Type B pancreatic cell (in vitro differentiated cells): ENCODE measurements at regions not wholly inside any gene's neighbourhood (a gene's known extent, or its start where the extent isn't known, plus 50 kb on each side); places are given as distances from the start of the nearest gene placed in this dataset.
"Not testable (repeated sequence)": the region's sequence is repeated elsewhere in the genome, so short reads cannot be mapped to it uniquely, and the experiment has no call there.

Experiments used
- DNase-seq: peaks from one replicate; pipeline ENCODE4 v3.0.0; 2021; ENCODE audit warnings: mixed read lengths; ENCODE audit not compliant: unreplicated experiment; ENCODE audit errors: extremely low spot score
- H3K27ac Mint-ChIP-seq: 2 replicates; pipeline ENCODE4 v1.8.0; 2021; ENCODE audit warnings: mild to moderate bottlenecking, mixed read lengths
- H3K27me3 Mint-ChIP-seq: 2 replicates; pipeline ENCODE4 v1.8.0; 2021; ENCODE audit warnings: mixed read lengths
- H3K36me3 Mint-ChIP-seq: 2 replicates; pipeline ENCODE4 v1.8.0; 2021; ENCODE audit warnings: mixed read lengths
- H3K4me1 Mint-ChIP-seq: one replicate; pipeline ENCODE4 v1.8.0; 2021; ENCODE audit warnings: mixed read lengths; ENCODE audit not compliant: unreplicated experiment
- H3K4me3 Mint-ChIP-seq: 2 replicates; pipeline ENCODE4 v1.8.0; 2021; ENCODE audit warnings: mild to moderate bottlenecking, mixed read lengths
- H3K9me3 Mint-ChIP-seq: 2 replicates; pipeline ENCODE4 v1.8.0; 2021; ENCODE audit warnings: mixed read lengths
- CTCF ChIP-seq: fragments of 200-600 bp; sonication (generic); conservative IDR thresholded peaks from 2 replicates; pipeline ENCODE4 v1.5.0; 2021; ENCODE audit warnings: antibody characterized with exemption, mild to moderate bottlenecking

- Mint-ChIP-seq H3K9me3 (no peaks in the 10 kb centered on the region), H3K4me1 (no peaks in the 10 kb centered on the region), H3K4me3 (no peak overlapping the region), H3K27ac (no peak overlapping the region), H3K27me3 (no peaks in the 10 kb centered on the region), H3K36me3 (no peaks in the 10 kb centered on the region)
- TF ChIP-seq CTCF: no peak
- no peak for DNase-seq
These were observed 1519.6 kb downstream of the REEP3 start for GRCh38 chr10:65040796-65041195.

- no peak for TF ChIP-seq CTCF
- no peaks in the 10 kb centered on the region for H3K4me1 Mint-ChIP-seq
- no peak overlapping the region for H3K4me3 Mint-ChIP-seq
- DNase-seq: no peak
- H3K36me3 Mint-ChIP-seq: no peaks in the 10 kb centered on the region
- H3K9me3 Mint-ChIP-seq: no peaks in the 10 kb centered on the region
- H3K27me3 Mint-ChIP-seq: no peaks in the 10 kb centered on the region
- H3K27ac Mint-ChIP-seq: no peak overlapping the region
These were observed 1520.1 kb downstream of the REEP3 start for GRCh38 chr10:65041307-65041706.

GRCh38 chr10:65042496-65042895 is 1521.3 kb downstream of the REEP3 start:
- H3K4me1 Mint-ChIP-seq: no peaks in the 10 kb centered on the region
- H3K27me3 Mint-ChIP-seq: no peaks in the 10 kb centered on the region
- H3K4me3 Mint-ChIP-seq: no peak overlapping the region
- H3K36me3 Mint-ChIP-seq: no peaks in the 10 kb centered on the region
- TF ChIP-seq CTCF: no peak
- no peaks in the 10 kb centered on the region for H3K9me3 Mint-ChIP-seq
- no peak overlapping the region for H3K27ac Mint-ChIP-seq
- no peak for DNase-seq

- no peaks in the 10 kb centered on the region for H3K27me3 Mint-ChIP-seq
- no peak overlapping the region for H3K27ac Mint-ChIP-seq
- H3K9me3 Mint-ChIP-seq: no peaks in the 10 kb centered on the region
- no peak for DNase-seq
- TF ChIP-seq CTCF: no peak
- no peaks in the 10 kb centered on the region for H3K36me3 Mint-ChIP-seq
- H3K4me3 Mint-ChIP-seq: no peak overlapping the region
- no peaks in the 10 kb centered on the region for H3K4me1 Mint-ChIP-seq
These were observed 1525.6 kb downstream of the REEP3 start for GRCh38 chr10:65046831-65047230.

GRCh38 chr10:65052111-65052510 is 1530.9 kb downstream of the REEP3 start:
- DNase-seq, H3K27me3 Mint-ChIP-seq, H3K9me3 Mint-ChIP-seq, H3K4me3 Mint-ChIP-seq, H3K27ac Mint-ChIP-seq, H3K4me1 Mint-ChIP-seq, H3K36me3 Mint-ChIP-seq: not testable (repeated sequence)

- H3K4me3 Mint-ChIP-seq, H3K27ac Mint-ChIP-seq, H3K4me1 Mint-ChIP-seq, H3K27me3 Mint-ChIP-seq, H3K9me3 Mint-ChIP-seq, H3K36me3 Mint-ChIP-seq, DNase-seq: not testable (repeated sequence)
These were observed 1532.2 kb downstream of the REEP3 start for GRCh38 chr10:65053397-65053796.

GRCh38 chr10:65053831-65054351 is 1532.7 kb downstream of the REEP3 start:
- H3K27ac Mint-ChIP-seq, H3K4me3 Mint-ChIP-seq, H3K27me3 Mint-ChIP-seq, DNase-seq, H3K4me1 Mint-ChIP-seq, H3K36me3 Mint-ChIP-seq, H3K9me3 Mint-ChIP-seq: not testable (repeated sequence)

GRCh38 chr10:65054701-65055100 is 1533.5 kb downstream of the REEP3 start:
- H3K27me3 Mint-ChIP-seq, H3K4me1 Mint-ChIP-seq, H3K36me3 Mint-ChIP-seq, H3K27ac Mint-ChIP-seq, H3K4me3 Mint-ChIP-seq, DNase-seq, H3K9me3 Mint-ChIP-seq: not testable (repeated sequence)
